ENCODE measurements at regions not wholly inside any gene's neighbourhood (a gene's known extent, or its start where the extent isn't known, plus 50 kb on each side); places are given as distances from the start of the nearest gene placed in this dataset.

- H3K23me2 ChIP-seq (ENCODE audit: low read depth, low read length), result no peaks in the 10 kb centered on the region
- no peaks in the 10 kb centered on the region for H3K79me1 ChIP-seq (ENCODE audit: low read depth, low read length)
- H3K4me3 ChIP-seq (ENCODE audit: extremely low read depth in 1 of 4, insufficient read depth in 2 of 4, low read depth in 3 of 4, low read length in 4 of 4), result no peak overlapping the region
- no peak overlapping the region for H3K18ac ChIP-seq (ENCODE audit: extremely low read depth, low read length)
- H3K23ac ChIP-seq (ENCODE audit: insufficient read length), result no peak overlapping the region
- no peak overlapping the region for H3K4me2 ChIP-seq (ENCODE audit: insufficient read depth in 1 of 2, low read depth in 2 of 2, low read length in 2 of 2)
- H2AK5ac ChIP-seq (ENCODE audit: low read depth, low read length), result no peak overlapping the region
- FAIRE-seq (no peak), DNase-seq (ENCODE audit: low read depth in 1 of 2, low spot score in 2 of 2) (no peak)
- H4K8ac ChIP-seq (ENCODE audit: extremely low read depth, insufficient read depth, low read length), result no peak overlapping the region
- H4K5ac ChIP-seq (ENCODE audit: insufficient read length, low read depth, low read length), result no peak overlapping the region
- no peaks in the 10 kb centered on the region for H3K9me3 ChIP-seq (ENCODE audit: insufficient read depth in 2 of 2, low read depth in 1 of 2, low read length in 1 of 2)
- H2BK20ac ChIP-seq (ENCODE audit: low read length), result no peak overlapping the region
- H4K20me1 ChIP-seq (replicated peaks in 1 of 2; ENCODE audit: control insufficient read depth in 1 of 2, insufficient read depth in 2 of 2, low read length in 2 of 2), result no peaks in the 10 kb centered on the region
- no peaks in the 10 kb centered on the region for H3K36me3 ChIP-seq (ENCODE audit: control insufficient read depth in 2 of 4, insufficient read depth in 4 of 4, low read length in 3 of 4)
- 91% methylated on average over 4 of the region's 4 CpGs; no CpG with 5 or more reads in 1 of the 2 experiments for WGBS, 2 experiments (ENCODE audit: extremely low coverage in 1 of 2, insufficient coverage in 1 of 2, insufficient read length in 1 of 2, insufficient replicate concordance in 2 of 2, low coverage in 1 of 2, low lambda C conversion rate in 2 of 2, missing lambda C conversion rate in 1 of 2)
- H3K56ac ChIP-seq (replicated peaks; ENCODE audit: insufficient read length, low read depth, low read length), result no peak overlapping the region
- H3K9ac ChIP-seq (replicated peaks in 1 of 4; ENCODE audit: extremely low read depth in 1 of 4, low read depth in 3 of 4, low read length in 3 of 4), result no peak overlapping the region
- no peak overlapping the region for H2BK120ac ChIP-seq (replicated peaks; ENCODE audit: low read depth, low read length)
- no peaks in the 10 kb centered on the region for H3K27me3 ChIP-seq (replicated peaks in 1 of 4; ENCODE audit: control insufficient read depth in 3 of 4, extremely low read depth in 1 of 4, insufficient read depth in 3 of 4, low read length in 3 of 4)
- 0 out of 7 replicates have a peak, but pooled peaks cover 0 to 2% (median 0%) of the 10 kb centered on the region in 4 experiments for H3K4me1 ChIP-seq (replicated peaks in 1 of 4; ENCODE audit: control insufficient read depth in 3 of 4, insufficient read depth in 4 of 4, low read length in 3 of 4)
- H2BK12ac ChIP-seq (ENCODE audit: low read depth, low read length), result no peak overlapping the region
- H3K14ac ChIP-seq (ENCODE audit: insufficient read length), result no peak overlapping the region
- TF ChIP-seq USF2 (IDR thresholded peaks at IDR 0.05; ENCODE audit: low read length), result no peak
- no peak for TF ChIP-seq EP300 (IDR thresholded peaks at IDR 0.05; ENCODE audit: borderline replicate concordance in 1 of 2, low read depth in 2 of 2, low read length in 2 of 2)
- TF ChIP-seq SUZ12 (IDR thresholded peaks at IDR 0.05; ENCODE audit: low read length), result no peak
- TF ChIP-seq CEBPB (IDR thresholded peaks at IDR 0.05; ENCODE audit: low read depth, low read length), result no peak
- no peak for TF ChIP-seq SP1 (IDR thresholded peaks at IDR 0.05; ENCODE audit: low read depth, low read length)
- no peak for TF ChIP-seq RBBP5 (IDR thresholded peaks at IDR 0.05; ENCODE audit: borderline replicate concordance, low read depth, low read length)
- no peak for TF ChIP-seq ASH2L (IDR thresholded peaks at IDR 0.05; ENCODE audit: low read length)
- no peak for TF ChIP-seq TAF1 (IDR thresholded peaks at IDR 0.05; ENCODE audit: low read depth, low read length)
- no peak overlapping the region for H2BK5ac ChIP-seq (ENCODE audit: low read depth, low read length)
- POLR2A ChIA-PET (ENCODE audit: partially characterized antibody), result no interaction called here
- H3K27ac ChIP-seq (ENCODE audit: low read depth, low read length), result no peak overlapping the region
- CTCF ChIA-PET (ENCODE audit: partially characterized antibody), result interaction anchor here (0.5 to 1.0 kb wide), 2 partner anchors 12 to 1641 kb away, joined by 3 to 4 read pairs; no protein-coding TSS in a partner anchor
- 0 out of 2 replicates have a peak overlapping the region, but pooled peaks have one; percentile 43 for H2AFZ ChIP-seq (ENCODE audit: low read length)
- no peaks in the 10 kb centered on the region for H3K79me2 ChIP-seq (ENCODE audit: control insufficient read depth in 1 of 2, insufficient read depth in 2 of 2, low read length in 2 of 2)
- H2BK15ac ChIP-seq (ENCODE audit: low read length), result no peak overlapping the region
- no peak overlapping the region for H4K91ac ChIP-seq (replicated peaks; ENCODE audit: insufficient read length, low read length)
- no peak overlapping the region for H3K4ac ChIP-seq (replicated peaks; ENCODE audit: insufficient read length, low read depth, low read length)
Measured at GRCh38 chr1:178633056-178633455, 92.0 kb upstream of the RALGPS2 start.
